ENCODE measurements at regions not wholly inside any gene's neighbourhood (a gene's known extent, or its start where the extent isn't known, plus 50 kb on each side); places are given as distances from the start of the nearest gene placed in this dataset.

DNA sequence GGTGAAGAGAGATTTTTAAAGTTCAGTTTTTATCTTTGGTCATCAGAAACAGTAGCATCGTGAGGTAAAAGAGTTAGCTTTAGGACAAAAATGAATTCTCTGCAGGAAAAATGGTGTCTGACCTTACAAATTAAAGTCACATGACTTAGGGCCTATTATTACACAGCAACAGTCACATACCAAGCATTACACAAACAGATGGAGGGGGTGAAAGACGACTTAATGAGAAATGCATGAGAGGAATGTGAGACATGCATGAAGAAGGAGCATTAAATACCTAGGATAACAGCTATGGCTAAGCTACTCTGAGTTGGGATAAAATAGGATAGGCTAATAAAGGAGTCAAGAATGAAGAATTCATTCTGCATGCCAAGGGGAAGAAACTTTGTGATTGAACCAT lies 77.5 kb downstream of the BLID start:
- no peak for DNase-seq (ENCODE audit: extremely low spot score in 2 of 2)
- H3K36me3 ChIP-seq = no peaks in the 10 kb centered on the region
- no peaks in the 10 kb centered on the region for H3K9me3 ChIP-seq
- H3K4me1 ChIP-seq = no peaks in the 10 kb centered on the region
- H3K27ac ChIP-seq = no peak overlapping the region
- H3K27me3 ChIP-seq = no peaks in the 10 kb centered on the region
- intact Hi-C loops (cut with DNase I) = loop anchor here (10.0 kb wide), 1 partner anchor 166 kb away; no protein-coding TSS in a partner anchor
- TF ChIP-seq POLR2AphosphoS5 (IDR thresholded peaks at IDR 0.05; ENCODE audit: insufficient read depth in 1 of 2, low read depth in 1 of 2) = no peak
- TF ChIP-seq POLR2A (IDR thresholded peaks at IDR 0.05) = no peak
- TF ChIP-seq, protein P1, sequence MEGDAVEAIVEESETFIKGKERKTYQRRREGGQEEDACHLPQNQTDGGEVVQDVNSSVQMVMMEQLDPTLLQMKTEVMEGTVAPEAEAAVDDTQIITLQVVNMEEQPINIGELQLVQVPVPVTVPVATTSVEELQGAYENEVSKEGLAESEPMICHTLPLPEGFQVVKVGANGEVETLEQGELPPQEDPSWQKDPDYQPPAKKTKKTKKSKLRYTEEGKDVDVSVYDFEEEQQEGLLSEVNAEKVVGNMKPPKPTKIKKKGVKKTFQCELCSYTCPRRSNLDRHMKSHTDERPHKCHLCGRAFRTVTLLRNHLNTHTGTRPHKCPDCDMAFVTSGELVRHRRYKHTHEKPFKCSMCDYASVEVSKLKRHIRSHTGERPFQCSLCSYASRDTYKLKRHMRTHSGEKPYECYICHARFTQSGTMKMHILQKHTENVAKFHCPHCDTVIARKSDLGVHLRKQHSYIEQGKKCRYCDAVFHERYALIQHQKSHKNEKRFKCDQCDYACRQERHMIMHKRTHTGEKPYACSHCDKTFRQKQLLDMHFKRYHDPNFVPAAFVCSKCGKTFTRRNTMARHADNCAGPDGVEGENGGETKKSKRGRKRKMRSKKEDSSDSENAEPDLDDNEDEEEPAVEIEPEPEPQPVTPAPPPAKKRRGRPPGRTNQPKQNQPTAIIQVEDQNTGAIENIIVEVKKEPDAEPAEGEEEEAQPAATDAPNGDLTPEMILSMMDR (IDR thresholded peaks at IDR 0.05) = no peak
- no peak overlapping the region for H3K4me3 ChIP-seq

GRCh38 chr11:122037911-122038310 lies 78.1 kb downstream of the BLID start:
- no peak for TF ChIP-seq POLR2A (IDR thresholded peaks at IDR 0.05)
- TF ChIP-seq, protein P1 (IDR thresholded peaks at IDR 0.05) = no peak
- no peak for TF ChIP-seq POLR2AphosphoS5 (IDR thresholded peaks at IDR 0.05; ENCODE audit: insufficient read depth in 1 of 2, low read depth in 1 of 2)
- intact Hi-C loops (cut with DNase I) = loop anchor here (10.0 kb wide), 1 partner anchor 167 kb away; no protein-coding TSS in a partner anchor
- no peak overlapping the region for H3K4me3 ChIP-seq
- no peaks in the 10 kb centered on the region for H3K27me3 ChIP-seq
- no peaks in the 10 kb centered on the region for H3K4me1 ChIP-seq
- no peak overlapping the region for H3K27ac ChIP-seq
- DNase-seq (ENCODE audit: extremely low spot score in 2 of 2) = no peak
- no peaks in the 10 kb centered on the region for H3K36me3 ChIP-seq
- no peaks in the 10 kb centered on the region for H3K9me3 ChIP-seq

- intact Hi-C loops (cut with DNase I) = loop anchor here (10.0 kb wide), 1 partner anchor 168 kb away; no protein-coding TSS in a partner anchor
Observed at GRCh38 chr11:122036493-122036892, 79.5 kb downstream of the BLID start.

DNA sequence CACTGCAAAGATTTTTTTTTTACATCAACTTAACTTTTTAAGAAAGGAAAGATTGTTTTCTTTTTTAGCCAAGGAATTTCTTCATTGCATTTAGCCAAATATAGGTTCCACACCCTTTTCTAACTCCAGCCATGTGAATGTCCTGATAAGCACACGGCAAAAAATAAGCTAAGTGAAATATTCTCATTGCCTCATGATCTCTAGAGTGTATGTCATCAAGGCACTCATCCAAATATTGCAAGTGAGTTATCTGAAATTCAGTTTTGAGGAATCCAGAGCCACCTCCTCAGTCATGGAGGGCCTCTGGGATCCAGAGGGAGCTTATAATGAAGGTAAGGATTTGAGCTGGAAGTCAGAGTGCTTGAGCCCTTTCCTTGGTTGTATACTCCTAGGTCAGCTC lies 80.0 kb downstream of the BLID start:
- H3K27ac ChIP-seq = no peak overlapping the region
- no peaks in the 10 kb centered on the region for H3K4me1 ChIP-seq
- no peak overlapping the region for H3K4me3 ChIP-seq
- H3K27me3 ChIP-seq = no peaks in the 10 kb centered on the region
- no peak for TF ChIP-seq POLR2AphosphoS5 (IDR thresholded peaks at IDR 0.05; ENCODE audit: insufficient read depth in 1 of 2, low read depth in 1 of 2)
- TF ChIP-seq, protein P1 (IDR thresholded peaks at IDR 0.05) = no peak
- no peak for TF ChIP-seq POLR2A (IDR thresholded peaks at IDR 0.05)
- H3K9me3 ChIP-seq = no peaks in the 10 kb centered on the region
- intact Hi-C loops (cut with DNase I) = loop anchor here (10.0 kb wide), 1 partner anchor 169 kb away; no protein-coding TSS in a partner anchor
- DNase-seq (ENCODE audit: extremely low spot score in 2 of 2) = no peak
- no peaks in the 10 kb centered on the region for H3K36me3 ChIP-seq

More at GRCh38 chr11:122036493-122036892, 79.5 kb downstream of the BLID start:
- Histone ChIP-seq H3K4me3 (no peak overlapping the region), H3K4me1 (no peaks in the 10 kb centered on the region), H3K27ac (no peak overlapping the region), H3K27me3 (no peaks in the 10 kb centered on the region), H3K36me3 (no peaks in the 10 kb centered on the region), H3K9me3 (no peaks in the 10 kb centered on the region)
- no peak for DNase-seq (ENCODE audit: extremely low spot score in 2 of 2)
- TF ChIP-seq, protein P1 (IDR thresholded peaks at IDR 0.05) = no peak
- TF ChIP-seq POLR2A (IDR thresholded peaks at IDR 0.05) (no peak), POLR2AphosphoS5 (IDR thresholded peaks at IDR 0.05; ENCODE audit: insufficient read depth in 1 of 2, low read depth in 1 of 2) (no peak)

DNA sequence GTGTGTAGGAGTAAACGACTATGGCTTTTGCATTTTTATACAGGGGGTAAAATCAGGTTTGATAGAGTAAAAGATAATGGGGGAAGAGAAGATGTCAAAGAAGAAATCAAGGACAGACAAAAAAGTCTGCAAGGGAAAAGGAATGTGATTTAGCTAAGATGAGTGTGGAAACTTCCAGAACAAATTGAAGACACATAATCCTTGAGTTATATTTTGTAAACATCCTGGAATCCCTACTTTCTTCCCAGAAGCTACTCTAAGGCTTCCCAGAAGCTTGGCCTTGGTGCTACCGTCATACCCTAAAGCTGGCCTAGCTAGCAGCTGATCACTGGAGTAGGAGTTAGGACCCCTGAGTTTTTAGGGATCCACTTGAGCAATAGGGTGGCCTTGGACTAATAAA lies 82.4 kb downstream of the BLID start:
- no peaks in the 10 kb centered on the region for H3K36me3 ChIP-seq

More for the DNA sequence above, 82.4 kb downstream of the BLID start:
- intact Hi-C loops (cut with DNase I) = loop anchor here (10.0 kb wide), 1 partner anchor 171 kb away; no protein-coding TSS in a partner anchor
- Histone ChIP-seq H3K9me3 (no peaks in the 10 kb centered on the region), H3K27ac (no peak overlapping the region), H3K4me1 (no peaks in the 10 kb centered on the region), H3K27me3 (no peaks in the 10 kb centered on the region), H3K4me3 (no peak overlapping the region)
- no peak for DNase-seq (ENCODE audit: extremely low spot score in 2 of 2)
- TF ChIP-seq, protein P1 (IDR thresholded peaks at IDR 0.05) = no peak

Measured in vagina (tissue), 2 donors.